ENCODE measurements at regions not wholly inside any gene's neighbourhood (a gene's known extent, or its start where the extent isn't known, plus 50 kb on each side); places are given as distances from the start of the nearest gene placed in this dataset.

- no peaks in the 10 kb centered on the region for H3K9me3 ChIP-seq (ENCODE audit: control insufficient read depth, insufficient read depth, low read length)
- no peak for DNase-seq (ENCODE audit: low read depth, low spot score)
- H3K27ac ChIP-seq (ENCODE audit: low read length) = no peak overlapping the region
- H3K36me3 ChIP-seq (ENCODE audit: control insufficient read depth, insufficient read depth, low read length) = no peaks in the 10 kb centered on the region
- no peaks in the 10 kb centered on the region for H3K27me3 ChIP-seq (ENCODE audit: control insufficient read depth, insufficient read depth, low read length)
- no peaks in the 10 kb centered on the region for H3K4me1 ChIP-seq (ENCODE audit: control insufficient read depth, insufficient read depth, low read length)
- no CpG with 5 or more reads among the region's 1 CpG for WGBS (ENCODE audit: insufficient coverage, insufficient read length)
- no peak overlapping the region for H3K4me3 ChIP-seq (ENCODE audit: low read length)
Observed at GRCh38 chr2:83487451-83487850, 971.6 kb downstream of the SUCLG1 start.

- H3K27me3 ChIP-seq (ENCODE audit: control insufficient read depth, insufficient read depth, low read length) = no peaks in the 10 kb centered on the region
- no peak for DNase-seq (ENCODE audit: low read depth, low spot score)
- H3K4me3 ChIP-seq (ENCODE audit: low read length) = no peak overlapping the region
- H3K27ac ChIP-seq (ENCODE audit: low read length) = no peak overlapping the region
- no peaks in the 10 kb centered on the region for H3K36me3 ChIP-seq (ENCODE audit: control insufficient read depth, insufficient read depth, low read length)
- no peaks in the 10 kb centered on the region for H3K9me3 ChIP-seq (ENCODE audit: control insufficient read depth, insufficient read depth, low read length)
- H3K4me1 ChIP-seq (ENCODE audit: control insufficient read depth, insufficient read depth, low read length) = no peaks in the 10 kb centered on the region
Observed at GRCh38 chr2:83481436-83481835, 977.6 kb downstream of the SUCLG1 start.

- no CpG with 5 or more reads among the region's 4 CpGs for WGBS (ENCODE audit: insufficient coverage, insufficient read length)
- no peak overlapping the region for H3K4me3 ChIP-seq (ENCODE audit: low read length)
- no peaks in the 10 kb centered on the region for H3K9me3 ChIP-seq (ENCODE audit: control insufficient read depth, insufficient read depth, low read length)
- H3K27ac ChIP-seq (ENCODE audit: low read length) = no peak overlapping the region
- DNase-seq (ENCODE audit: low read depth, low spot score) = no peak
- no peaks in the 10 kb centered on the region for H3K4me1 ChIP-seq (ENCODE audit: control insufficient read depth, insufficient read depth, low read length)
- no peaks in the 10 kb centered on the region for H3K27me3 ChIP-seq (ENCODE audit: control insufficient read depth, insufficient read depth, low read length)
- no peaks in the 10 kb centered on the region for H3K36me3 ChIP-seq (ENCODE audit: control insufficient read depth, insufficient read depth, low read length)
Observed at GRCh38 chr2:83478037-83478436, 981.0 kb downstream of the SUCLG1 start.

GRCh38 chr2:83475371-83475770 is 983.7 kb downstream of the SUCLG1 start:
- Histone ChIP-seq H3K9me3 (ENCODE audit: control insufficient read depth, insufficient read depth, low read length) (no peaks in the 10 kb centered on the region), H3K27me3 (ENCODE audit: control insufficient read depth, insufficient read depth, low read length) (no peaks in the 10 kb centered on the region), H3K36me3 (ENCODE audit: control insufficient read depth, insufficient read depth, low read length) (no peaks in the 10 kb centered on the region), H3K27ac (ENCODE audit: low read length) (no peak overlapping the region), H3K4me3 (ENCODE audit: low read length) (no peak overlapping the region), H3K4me1 (ENCODE audit: control insufficient read depth, insufficient read depth, low read length) (no peaks in the 10 kb centered on the region)
- DNase-seq (ENCODE audit: low read depth, low spot score) = no peak
- no CpG with 5 or more reads among the region's 2 CpGs for WGBS (ENCODE audit: insufficient coverage, insufficient read length)

GRCh38 chr2:83471655-83472054 is 987.4 kb downstream of the SUCLG1 start:
- no peaks in the 10 kb centered on the region for H3K9me3 ChIP-seq (ENCODE audit: control insufficient read depth, insufficient read depth, low read length)
- no CpG with 5 or more reads among the region's 1 CpG for WGBS (ENCODE audit: insufficient coverage, insufficient read length)
- H3K36me3 ChIP-seq (ENCODE audit: control insufficient read depth, insufficient read depth, low read length) = no peaks in the 10 kb centered on the region
- DNase-seq (ENCODE audit: low read depth, low spot score) = no peak
- H3K27ac ChIP-seq (ENCODE audit: low read length) = no peak overlapping the region
- no peaks in the 10 kb centered on the region for H3K4me1 ChIP-seq (ENCODE audit: control insufficient read depth, insufficient read depth, low read length)
- no peak overlapping the region for H3K4me3 ChIP-seq (ENCODE audit: low read length)
- H3K27me3 ChIP-seq (ENCODE audit: control insufficient read depth, insufficient read depth, low read length) = no peaks in the 10 kb centered on the region

- H3K27me3 ChIP-seq (ENCODE audit: control insufficient read depth, insufficient read depth, low read length) = no peaks in the 10 kb centered on the region
- no peak for DNase-seq (ENCODE audit: low read depth, low spot score)
- no peak overlapping the region for H3K4me3 ChIP-seq (ENCODE audit: low read length)
- H3K27ac ChIP-seq (ENCODE audit: low read length) = no peak overlapping the region
- H3K9me3 ChIP-seq (ENCODE audit: control insufficient read depth, insufficient read depth, low read length) = no peaks in the 10 kb centered on the region
- H3K4me1 ChIP-seq (ENCODE audit: control insufficient read depth, insufficient read depth, low read length) = no peaks in the 10 kb centered on the region
- no peaks in the 10 kb centered on the region for H3K36me3 ChIP-seq (ENCODE audit: control insufficient read depth, insufficient read depth, low read length)
Observed at GRCh38 chr2:83470928-83471327, 988.2 kb downstream of the SUCLG1 start.

GRCh38 chr2:83464444-83464843 is 994.6 kb downstream of the SUCLG1 start:
- Histone ChIP-seq H3K4me3 (ENCODE audit: low read length) (no peak overlapping the region), H3K27ac (ENCODE audit: low read length) (no peak overlapping the region), H3K4me1 (ENCODE audit: control insufficient read depth, insufficient read depth, low read length) (no peaks in the 10 kb centered on the region), H3K9me3 (ENCODE audit: control insufficient read depth, insufficient read depth, low read length) (no peaks in the 10 kb centered on the region), H3K36me3 (ENCODE audit: control insufficient read depth, insufficient read depth, low read length) (no peaks in the 10 kb centered on the region), H3K27me3 (ENCODE audit: control insufficient read depth, insufficient read depth, low read length) (no peaks in the 10 kb centered on the region)
- no peak for DNase-seq (ENCODE audit: low read depth, low spot score)
- WGBS (ENCODE audit: insufficient coverage, insufficient read length) = no CpG with 5 or more reads among the region's 1 CpG

GRCh38 chr2:83462881-83463280 is 996.2 kb downstream of the SUCLG1 start:
- H3K27ac ChIP-seq (ENCODE audit: low read length) = no peak overlapping the region
- no peaks in the 10 kb centered on the region for H3K9me3 ChIP-seq (ENCODE audit: control insufficient read depth, insufficient read depth, low read length)
- DNase-seq (ENCODE audit: low read depth, low spot score) = no peak
- no peak overlapping the region for H3K4me3 ChIP-seq (ENCODE audit: low read length)
- H3K27me3 ChIP-seq (ENCODE audit: control insufficient read depth, insufficient read depth, low read length) = no peaks in the 10 kb centered on the region
- no peaks in the 10 kb centered on the region for H3K4me1 ChIP-seq (ENCODE audit: control insufficient read depth, insufficient read depth, low read length)
- H3K36me3 ChIP-seq (ENCODE audit: control insufficient read depth, insufficient read depth, low read length) = no peaks in the 10 kb centered on the region

- WGBS (ENCODE audit: insufficient coverage, insufficient read length) = no CpG with 5 or more reads among the region's 3 CpGs
- Histone ChIP-seq H3K4me3 (ENCODE audit: low read length) (no peak overlapping the region), H3K36me3 (ENCODE audit: control insufficient read depth, insufficient read depth, low read length) (no peaks in the 10 kb centered on the region), H3K4me1 (ENCODE audit: control insufficient read depth, insufficient read depth, low read length) (no peaks in the 10 kb centered on the region), H3K27ac (ENCODE audit: low read length) (no peak overlapping the region), H3K27me3 (ENCODE audit: control insufficient read depth, insufficient read depth, low read length) (no peaks in the 10 kb centered on the region), H3K9me3 (ENCODE audit: control insufficient read depth, insufficient read depth, low read length) (no peaks in the 10 kb centered on the region)
- no peak for DNase-seq (ENCODE audit: low read depth, low spot score)
Observed at GRCh38 chr2:83461135-83461534, 997.9 kb downstream of the SUCLG1 start.

GRCh38 chr2:83459456-83459855 is 999.6 kb downstream of the SUCLG1 start:
- Histone ChIP-seq H3K27ac (ENCODE audit: low read length) (no peak overlapping the region), H3K27me3 (ENCODE audit: control insufficient read depth, insufficient read depth, low read length) (no peaks in the 10 kb centered on the region), H3K4me3 (ENCODE audit: low read length) (no peak overlapping the region), H3K9me3 (ENCODE audit: control insufficient read depth, insufficient read depth, low read length) (no peaks in the 10 kb centered on the region), H3K4me1 (ENCODE audit: control insufficient read depth, insufficient read depth, low read length) (no peaks in the 10 kb centered on the region), H3K36me3 (ENCODE audit: control insufficient read depth, insufficient read depth, low read length) (no peaks in the 10 kb centered on the region)
- no CpG with 5 or more reads among the region's 2 CpGs for WGBS (ENCODE audit: insufficient coverage, insufficient read length)
- DNase-seq (ENCODE audit: low read depth, low spot score) = no peak

- no peak for DNase-seq (ENCODE audit: low read depth, low spot score)
- no peaks in the 10 kb centered on the region for H3K27me3 ChIP-seq (ENCODE audit: control insufficient read depth, insufficient read depth, low read length)
- H3K9me3 ChIP-seq (ENCODE audit: control insufficient read depth, insufficient read depth, low read length) = no peaks in the 10 kb centered on the region
- no peaks in the 10 kb centered on the region for H3K36me3 ChIP-seq (ENCODE audit: control insufficient read depth, insufficient read depth, low read length)
- H3K4me1 ChIP-seq (ENCODE audit: control insufficient read depth, insufficient read depth, low read length) = no peaks in the 10 kb centered on the region
- WGBS (ENCODE audit: insufficient coverage, insufficient read length) = no CpG with 5 or more reads among the region's 2 CpGs
- no peak overlapping the region for H3K4me3 ChIP-seq (ENCODE audit: low read length)
- H3K27ac ChIP-seq (ENCODE audit: low read length) = no peak overlapping the region
Observed at GRCh38 chr2:83435989-83436388, 1023.1 kb downstream of the SUCLG1 start.

All from iPS DF 6.9 (cell line).